Ishikawa (cell line): ENCODE measurements at regions not wholly inside any gene's neighbourhood (a gene's known extent, or its start where the extent isn't known, plus 50 kb on each side); places are given as distances from the start of the nearest gene placed in this dataset.

Experiments used
- CEBPB ChIP-seq: IDR thresholded peaks from 2 replicates; pipeline ENCODE4 v1.6.1; 2012
- CREB1 ChIP-seq: IDR thresholded peaks from 2 replicates; pipeline ENCODE4 v1.6.1; 2012; ENCODE audit warnings: low read depth
- EGR1 ChIP-seq: IDR thresholded peaks from 2 replicates; pipeline ENCODE4 v1.6.1; 2012
- EP300 ChIP-seq: IDR thresholded peaks from 2 replicates; pipeline ENCODE4 v1.6.1; 2012; ENCODE audit warnings: borderline replicate concordance
- FOXM1 ChIP-seq: IDR thresholded peaks from 2 replicates; pipeline ENCODE4 v1.6.1; 2012; ENCODE audit warnings: low read depth, borderline replicate concordance
- NFIC ChIP-seq: IDR thresholded peaks from 2 replicates; pipeline ENCODE4 v1.6.1; 2012
- RAD21 ChIP-seq: IDR thresholded peaks from 2 replicates; pipeline ENCODE4 v1.6.1; 2012; ENCODE audit warnings: low read depth
- TAF1 ChIP-seq: IDR thresholded peaks from 2 replicates; pipeline ENCODE4 v1.6.1; 2012; ENCODE audit warnings: low read depth, mild to moderate bottlenecking
- TCF12 ChIP-seq: IDR thresholded peaks from 2 replicates; pipeline ENCODE4 v1.6.1; 2012; ENCODE audit warnings: low read depth
- TEAD4 ChIP-seq: IDR thresholded peaks from 2 replicates; pipeline ENCODE4 v1.6.1; 2012
- YY1 ChIP-seq: IDR thresholded peaks from 2 replicates; pipeline ENCODE4 v1.6.1; 2012; ENCODE audit warnings: low read depth
- ZBTB7A ChIP-seq: IDR thresholded peaks from 2 replicates; pipeline ENCODE4 v1.6.1; 2012; ENCODE audit warnings: low read depth
- TF ChIP-seq, protein P1 (sequence below): IDR thresholded peaks from 2 replicates; pipeline ENCODE4 v1.6.1; 2012
- TF ChIP-seq, protein P2 (sequence below): IDR thresholded peaks from 2 replicates; pipeline ENCODE4 v1.6.1; 2012; ENCODE audit warnings: low read depth, mild to moderate bottlenecking
- TF ChIP-seq, protein P3 (sequence below): IDR thresholded peaks from 2 replicates; pipeline ENCODE4 v1.6.1; 2012

DNA sequence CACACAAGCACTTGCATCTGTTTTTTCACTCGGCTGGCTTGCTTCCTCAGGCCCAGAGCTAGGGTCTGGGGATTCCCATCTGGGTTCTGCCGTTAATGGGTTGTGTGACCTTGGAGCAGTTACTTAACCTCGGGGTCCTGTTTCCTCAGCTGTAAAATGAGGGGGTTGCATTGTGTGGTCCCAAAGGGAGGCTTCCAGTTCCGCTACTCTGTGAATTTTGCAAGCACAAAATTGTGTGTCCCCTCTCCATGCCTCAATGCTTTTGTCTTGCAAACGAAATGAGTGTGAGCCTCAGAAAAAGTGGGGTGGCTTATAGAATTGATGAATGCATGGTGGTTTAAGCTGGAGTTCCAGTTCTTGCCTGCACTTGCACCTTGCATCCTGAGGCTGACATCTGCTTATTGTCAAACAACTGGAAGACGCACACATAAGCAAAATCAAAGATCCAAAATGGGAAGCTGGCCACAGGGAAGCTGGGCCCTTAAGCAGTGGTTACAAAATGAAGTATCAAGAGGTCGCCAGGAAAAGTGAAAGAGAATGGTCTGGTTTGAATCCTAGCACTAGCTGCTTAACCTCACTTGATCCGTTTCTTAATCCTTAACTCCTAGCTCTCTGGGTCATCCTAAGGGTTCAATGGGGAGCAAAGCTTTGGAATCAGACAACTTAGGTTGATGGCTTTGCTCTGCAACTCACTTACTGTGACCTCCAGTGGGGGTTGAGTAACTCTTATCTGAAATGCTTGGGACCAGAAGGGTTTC is 490.6 kb downstream of the DHX35 start:
- TF ChIP-seq FOXM1 (no peak), EP300 (no peak), EGR1 (no peak), RAD21 (no peak), TCF12 (no peak), TAF1 (no peak), CREB1 (no peak), NFIC (no peak), YY1 (no peak), ZBTB7A (no peak), CEBPB (no peak)
- TF ChIP-seq, protein P1, sequence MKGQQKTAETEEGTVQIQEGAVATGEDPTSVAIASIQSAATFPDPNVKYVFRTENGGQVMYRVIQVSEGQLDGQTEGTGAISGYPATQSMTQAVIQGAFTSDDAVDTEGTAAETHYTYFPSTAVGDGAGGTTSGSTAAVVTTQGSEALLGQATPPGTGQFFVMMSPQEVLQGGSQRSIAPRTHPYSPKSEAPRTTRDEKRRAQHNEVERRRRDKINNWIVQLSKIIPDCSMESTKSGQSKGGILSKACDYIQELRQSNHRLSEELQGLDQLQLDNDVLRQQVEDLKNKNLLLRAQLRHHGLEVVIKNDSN: no peak
- TF ChIP-seq, protein P2, sequence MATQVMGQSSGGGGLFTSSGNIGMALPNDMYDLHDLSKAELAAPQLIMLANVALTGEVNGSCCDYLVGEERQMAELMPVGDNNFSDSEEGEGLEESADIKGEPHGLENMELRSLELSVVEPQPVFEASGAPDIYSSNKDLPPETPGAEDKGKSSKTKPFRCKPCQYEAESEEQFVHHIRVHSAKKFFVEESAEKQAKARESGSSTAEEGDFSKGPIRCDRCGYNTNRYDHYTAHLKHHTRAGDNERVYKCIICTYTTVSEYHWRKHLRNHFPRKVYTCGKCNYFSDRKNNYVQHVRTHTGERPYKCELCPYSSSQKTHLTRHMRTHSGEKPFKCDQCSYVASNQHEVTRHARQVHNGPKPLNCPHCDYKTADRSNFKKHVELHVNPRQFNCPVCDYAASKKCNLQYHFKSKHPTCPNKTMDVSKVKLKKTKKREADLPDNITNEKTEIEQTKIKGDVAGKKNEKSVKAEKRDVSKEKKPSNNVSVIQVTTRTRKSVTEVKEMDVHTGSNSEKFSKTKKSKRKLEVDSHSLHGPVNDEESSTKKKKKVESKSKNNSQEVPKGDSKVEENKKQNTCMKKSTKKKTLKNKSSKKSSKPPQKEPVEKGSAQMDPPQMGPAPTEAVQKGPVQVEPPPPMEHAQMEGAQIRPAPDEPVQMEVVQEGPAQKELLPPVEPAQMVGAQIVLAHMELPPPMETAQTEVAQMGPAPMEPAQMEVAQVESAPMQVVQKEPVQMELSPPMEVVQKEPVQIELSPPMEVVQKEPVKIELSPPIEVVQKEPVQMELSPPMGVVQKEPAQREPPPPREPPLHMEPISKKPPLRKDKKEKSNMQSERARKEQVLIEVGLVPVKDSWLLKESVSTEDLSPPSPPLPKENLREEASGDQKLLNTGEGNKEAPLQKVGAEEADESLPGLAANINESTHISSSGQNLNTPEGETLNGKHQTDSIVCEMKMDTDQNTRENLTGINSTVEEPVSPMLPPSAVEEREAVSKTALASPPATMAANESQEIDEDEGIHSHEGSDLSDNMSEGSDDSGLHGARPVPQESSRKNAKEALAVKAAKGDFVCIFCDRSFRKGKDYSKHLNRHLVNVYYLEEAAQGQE: no peak

DNA sequence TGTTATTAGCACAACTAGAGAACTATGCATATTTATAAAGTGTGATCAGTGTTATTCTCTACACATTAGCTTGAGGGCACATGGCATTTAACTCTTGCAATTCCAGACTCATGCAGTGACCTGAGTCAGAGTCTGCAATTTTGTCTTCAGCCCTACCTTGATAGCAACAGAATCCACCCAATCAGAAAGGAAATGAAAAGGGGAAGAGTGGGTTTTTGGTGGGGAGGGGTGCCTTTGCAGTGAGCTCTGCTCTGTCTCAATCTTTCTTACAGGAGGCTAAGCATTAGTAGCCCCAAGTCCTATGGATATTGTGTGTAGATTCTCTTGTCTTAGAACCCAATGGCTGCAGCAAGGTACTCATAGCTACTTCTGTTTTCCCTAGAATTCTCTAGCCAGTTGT is 489.2 kb downstream of the DHX35 start:
- TF ChIP-seq CREB1 (no peak), TEAD4 (no peak), TAF1 (no peak), CEBPB (no peak), EGR1 (no peak), EP300 (no peak)

DNA sequence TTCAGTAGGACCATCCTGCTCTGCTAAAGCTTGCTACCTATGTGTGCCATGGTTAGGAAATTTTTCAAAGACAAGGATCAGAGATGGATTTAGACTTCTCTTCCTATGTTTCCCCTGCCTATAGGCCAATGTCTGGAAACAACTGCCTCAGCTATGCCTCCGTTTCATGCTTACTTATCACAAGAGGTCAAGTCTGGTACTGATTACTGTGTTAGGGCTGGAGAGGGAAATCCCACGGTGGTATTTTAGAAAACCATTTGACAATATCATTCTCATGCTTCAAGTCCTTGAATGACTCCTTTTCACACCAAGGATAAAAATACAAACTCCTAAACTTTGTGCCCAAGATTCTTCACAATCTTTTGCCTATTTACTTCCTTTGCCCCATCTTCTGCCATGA is 484.3 kb downstream of the DHX35 start:
- TF ChIP-seq EP300: no peak
- no peak for TF ChIP-seq EGR1
- TF ChIP-seq NFIC: no peak
- no peak for TF ChIP-seq FOXM1
- TF ChIP-seq CREB1: no peak
- no peak for TF ChIP-seq TEAD4
- TF ChIP-seq ZBTB7A: no peak
- TF ChIP-seq, protein P3, sequence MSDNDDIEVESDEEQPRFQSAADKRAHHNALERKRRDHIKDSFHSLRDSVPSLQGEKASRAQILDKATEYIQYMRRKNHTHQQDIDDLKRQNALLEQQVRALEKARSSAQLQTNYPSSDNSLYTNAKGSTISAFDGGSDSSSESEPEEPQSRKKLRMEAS: no peak
- no peak for TF ChIP-seq TCF12
- TF ChIP-seq, protein P2: no peak

DNA sequence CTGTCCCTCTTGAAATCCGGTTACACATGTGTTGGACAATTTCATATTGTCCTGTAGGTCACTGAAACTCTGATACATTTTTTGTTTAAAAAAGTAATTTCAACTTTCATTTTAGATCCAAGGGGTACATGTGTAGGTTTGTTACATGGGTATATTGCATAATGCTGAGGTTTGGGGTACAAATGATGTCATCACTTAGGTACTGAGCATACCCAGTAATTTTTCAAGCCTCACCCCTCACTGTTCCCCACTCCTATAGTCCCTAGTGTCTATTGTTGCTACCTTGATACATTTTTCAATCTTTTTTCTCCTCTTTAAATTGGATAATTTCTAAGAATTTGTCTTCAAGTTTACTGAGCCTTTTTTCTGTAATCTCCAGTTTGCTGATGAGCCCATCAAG is 483.0 kb downstream of the DHX35 start:
- TF ChIP-seq, protein P3: no peak
- TF ChIP-seq, protein P1: no peak
- TF ChIP-seq TEAD4: no peak
- no peak for TF ChIP-seq EP300
- no peak for TF ChIP-seq CREB1
- no peak for TF ChIP-seq YY1
- no peak for TF ChIP-seq EGR1
- no peak for TF ChIP-seq TAF1
- TF ChIP-seq FOXM1: no peak

DNA sequence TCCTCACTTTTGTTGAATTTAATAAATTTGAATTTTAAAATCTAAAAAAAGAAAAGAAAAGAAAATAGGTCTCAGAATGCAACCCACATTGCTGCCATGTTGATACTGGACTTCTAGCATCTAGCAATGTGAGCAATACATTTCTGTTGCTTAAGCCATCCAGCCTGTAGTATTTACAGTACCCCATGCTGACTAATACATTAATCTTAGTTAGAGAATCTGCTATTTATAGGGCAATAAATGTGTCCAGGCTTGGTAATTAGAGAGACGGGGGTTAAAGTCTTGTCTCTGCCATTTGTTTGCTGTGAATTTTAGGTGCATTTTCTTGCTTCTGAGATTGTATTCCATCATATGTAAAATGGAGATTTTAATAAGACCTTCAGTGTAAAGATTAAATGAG is 471.3 kb downstream of the DHX35 start:
- no peak for TF ChIP-seq RAD21

DNA sequence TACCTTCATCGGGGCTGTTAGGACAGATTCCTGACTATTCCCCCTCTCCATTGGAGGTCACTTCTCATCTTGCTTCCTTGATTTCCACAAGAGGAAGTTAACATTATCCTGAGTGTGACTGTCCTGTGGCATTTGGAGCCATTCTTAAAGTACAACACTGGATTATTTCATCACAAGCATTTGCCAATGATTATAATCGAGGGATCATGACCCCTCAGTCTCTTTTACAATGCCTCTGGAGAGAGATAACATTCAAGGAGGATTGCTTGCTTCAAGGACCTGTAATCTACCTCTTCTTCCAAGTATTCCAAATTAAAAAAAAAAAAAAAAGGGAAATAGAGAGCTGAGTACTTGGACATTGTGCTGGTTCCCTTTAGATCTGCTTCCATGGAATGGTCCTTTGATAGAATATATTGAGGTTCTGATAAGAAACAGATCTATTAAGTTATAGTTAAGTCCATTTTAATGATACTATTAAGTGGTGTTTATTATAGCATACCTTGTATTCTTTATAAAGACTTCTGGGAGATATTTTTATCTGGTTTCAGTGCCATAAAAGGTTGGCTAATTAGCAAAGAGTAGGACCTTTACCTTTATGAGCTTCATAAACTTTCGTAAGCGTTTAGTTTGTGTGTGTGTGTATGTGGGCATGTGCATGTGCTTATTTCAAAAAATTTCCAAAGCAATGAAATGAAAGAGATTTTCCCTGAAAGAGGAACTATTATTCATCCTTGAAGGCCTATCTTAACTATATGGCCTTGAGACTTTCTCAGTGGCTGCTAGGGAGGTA is 469.1 kb downstream of the DHX35 start:
- TF ChIP-seq ZBTB7A (no peak), TCF12 (no peak), CEBPB (no peak), TEAD4 (no peak), CREB1 (no peak), NFIC (no peak), EP300 (no peak), TAF1 (no peak), RAD21 (no peak), FOXM1 (no peak)
- TF ChIP-seq, protein P2: no peak
- TF ChIP-seq, protein P1: no peak
- TF ChIP-seq, protein P3: no peak
